Endothelial cell of umbilical vein (primary cell): ENCODE measurements at regions not wholly inside any gene's neighbourhood (a gene's known extent, or its start where the extent isn't known, plus 50 kb on each side); places are given as distances from the start of the nearest gene placed in this dataset.

Experiments
- BruUV-seq: library from RNA; stranded (reverse); fragments of 400-500 nt; replicated peaks from 2 replicates; lab custom pipeline; 2021; lab: Mats Ljungman, UMichigan
- CTCF ChIA-PET: fragments of 300-600, 350-600 bp; sonication (Branson Sonifier 250); formaldehyde crosslinking; loops from one replicate; lab custom pipeline; 2021; ENCODE audit warnings: antibody characterized with exemption, inconsistent platforms; lab: Charles Lee
- POLR2A ChIA-PET: fragments of 300-600, 350-600 bp; sonication (Branson Sonifier 250); formaldehyde crosslinking; loops from one replicate; lab custom pipeline; 2021; ENCODE audit warnings: antibody characterized with exemption, inconsistent platforms; lab: Charles Lee
- DNase-seq: peaks from one replicate; pipeline ENCODE4 v3.0.0-alpha.2; 2011; ENCODE audit warnings: low read depth, low spot score
- FAIRE-seq: peaks from 2 replicates; lab custom pipeline; 2011; peaks lifted over from hg19 to GRCh38; lab: Jason Lieb, UNC
- H2AFZ ChIP-seq: 2 replicates; pipeline ENCODE4 v1.6.0; 2012; ENCODE audit warnings: low read depth, low read length, control low read depth, inconsistent platforms
- H3K27ac ChIP-seq: 2 replicates; pipeline ENCODE4 v1.5.1; 2011; ENCODE audit warnings: low read depth, mild to moderate bottlenecking, control low read depth, low read length, moderate library complexity; ENCODE audit not compliant: insufficient read depth
- H3K27me3 ChIP-seq, 2 experiments: 2 replicates each; pipeline versions ENCODE4 v1.6.0 to v1.6.1; 2011; ENCODE audit warnings: low read length in 2 of 2, mixed read lengths in 1 of 2; ENCODE audit not compliant: control insufficient read depth in 2 of 2, insufficient read depth in 2 of 2
- H3K36me3 ChIP-seq, 2 experiments: 2 replicates in 1 of 2; 3 replicates in 1 of 2; pipeline ENCODE4 v1.5.1; 2011; ENCODE audit warnings: low read length in 2 of 2, mild to moderate bottlenecking in 1 of 2, moderate library complexity in 1 of 2; ENCODE audit not compliant: control insufficient read depth in 2 of 2, insufficient read depth in 2 of 2; ENCODE audit errors: extremely low read depth in 1 of 2
- H3K4me1 ChIP-seq: 3 replicates; pipeline ENCODE4 v1.5.1; 2011; ENCODE audit warnings: mild to moderate bottlenecking, low read length; ENCODE audit not compliant: control insufficient read depth, insufficient read depth; ENCODE audit errors: extremely low read depth
- H3K4me2 ChIP-seq: 2 replicates; pipeline ENCODE4 v1.6.1; 2011; ENCODE audit warnings: low read length, control low read depth, mixed read lengths; ENCODE audit not compliant: insufficient read depth
- H3K4me3 ChIP-seq, 3 experiments: fragments of 200-600 bp in 1 of 3; sonication (generic), shearing (Covaris generic) in 1 of 3; replicated peaks in 1 of 3; 2 replicates each; pipeline ENCODE4 v1.5.1; 2011 to 2016; ENCODE audit warnings: control low read depth in 3 of 3, low read length in 3 of 3, mild to moderate bottlenecking in 2 of 3, inconsistent platforms in 1 of 3, low read depth in 1 of 3, moderate library complexity in 1 of 3; ENCODE audit not compliant: insufficient read depth in 1 of 3
- H3K79me2 ChIP-seq: 2 replicates; pipeline ENCODE4 v1.6.0; 2012; ENCODE audit warnings: low read length, inconsistent platforms; ENCODE audit not compliant: control insufficient read depth, insufficient read depth
- H3K9ac ChIP-seq: replicated peaks from 2 replicates; pipeline ENCODE3; 2011; ENCODE audit warnings: low read length, control low read depth; ENCODE audit not compliant: insufficient read depth; ENCODE audit errors: extremely low read depth
- H3K9me1 ChIP-seq: replicated peaks from 3 replicates; pipeline ENCODE4 v1.6.0; 2011; ENCODE audit warnings: mild to moderate bottlenecking, low read length; ENCODE audit not compliant: control insufficient read depth, insufficient read depth; ENCODE audit errors: extremely low read depth
- H3K9me3 ChIP-seq: replicated peaks from 2 replicates; pipeline ENCODE4 v1.5.1; 2012; ENCODE audit warnings: low read length, inconsistent platforms; ENCODE audit not compliant: control insufficient read depth, insufficient read depth
- H4K20me1 ChIP-seq: replicated peaks from 2 replicates; pipeline ENCODE3; 2011; ENCODE audit warnings: mild to moderate bottlenecking, low read length; ENCODE audit not compliant: control insufficient read depth, insufficient read depth; ENCODE audit errors: extremely low read depth
- CTCF ChIP-seq, 2 donors: IDR thresholded peaks; 1 replicate in 1 of 2; 2 replicates in 1 of 2; pipeline ENCODE4 v1.5.1; 2011; ENCODE audit warnings: low read length in 2 of 2, mild to moderate bottlenecking in 2 of 2, moderate library complexity in 2 of 2, control low read depth in 1 of 2, inconsistent platforms in 1 of 2, low read depth in 1 of 2; ENCODE audit not compliant: insufficient read depth in 1 of 2; ENCODE audit errors: extremely low read depth in 1 of 2
- EZH2 ChIP-seq: IDR thresholded peaks from 2 replicates; pipeline ENCODE4 v1.6.1; 2012; ENCODE audit warnings: borderline replicate concordance, low read depth, mild to moderate bottlenecking, moderate library complexity, low read length, inconsistent platforms; ENCODE audit not compliant: severe bottlenecking
- FOS ChIP-seq: IDR thresholded peaks from 2 replicates; pipeline ENCODE4 v1.6.1; 2011; ENCODE audit warnings: mild to moderate bottlenecking, low read length, moderate library complexity, borderline replicate concordance; ENCODE audit not compliant: insufficient read depth
- JUN ChIP-seq: IDR thresholded peaks from 2 replicates; pipeline ENCODE4 v1.6.1; 2011; ENCODE audit warnings: borderline replicate concordance, low read depth; ENCODE audit not compliant: insufficient read length, insufficient read depth
- MAX ChIP-seq: IDR thresholded peaks from 2 replicates; pipeline ENCODE4 v1.6.1; 2011; ENCODE audit not compliant: insufficient read depth, insufficient read length
- MYC ChIP-seq: IDR thresholded peaks from one replicate; pipeline ENCODE4 v1.6.1; 2011; ENCODE audit warnings: mild to moderate bottlenecking, low read depth, low read length
- POLR2AphosphoS5 ChIP-seq: IDR thresholded peaks from 2 replicates; pipeline ENCODE4 v1.6.1; 2012; ENCODE audit warnings: low read depth, mild to moderate bottlenecking, control low read depth, low read length, moderate library complexity; ENCODE audit not compliant: insufficient read depth
- dilution Hi-C: fragments of 300-500 bp; cut with MboI; formaldehyde crosslinking; loops from one replicate; pipeline ENCODE4 v1.15.0; 2019; ENCODE audit warnings: low sequenced_read_pairs; ENCODE audit not compliant: extremely low pct_ligation_motif_present
- intact Hi-C: fragments of 100-400 bp; cut with micrococcal nuclease; formaldehyde crosslinking; loops from one replicate; pipeline ENCODE4 v1.10.0; 2022

- FAIRE-seq: no peak
- Histone ChIP-seq H3K9ac (no peak overlapping the region), H3K9me1 (no peaks in the 10 kb centered on the region), H3K36me3 (no peaks in the 10 kb centered on the region), H3K4me2 (no peak overlapping the region), H3K79me2 (no peaks in the 10 kb centered on the region), H3K27me3 (peaks cover 2 to 3% of the 10 kb centered on the region in 2 experiments), H3K9me3 (no peaks in the 10 kb centered on the region), H3K27ac (no peak overlapping the region), H4K20me1 (no peaks in the 10 kb centered on the region), H2AFZ (no peak overlapping the region), H3K4me1 (no peaks in the 10 kb centered on the region), H3K4me3 (no peak overlapping the region)
- dilution Hi-C loops: no loop called here
- ChIA-PET POLR2A (no interaction called here), CTCF (no interaction called here)
- BruUV-seq: no TSS peak
- DNase-seq: no peak
- TF ChIP-seq MYC: no peak
- no peak for TF ChIP-seq JUN
- TF ChIP-seq MAX: no peak
- no peak for TF ChIP-seq EZH2
- no peak for TF ChIP-seq POLR2AphosphoS5
- TF ChIP-seq FOS: no peak
- TF ChIP-seq CTCF (IDR thresholded peaks at IDR 0.05; ENCODE audit: extremely low read depth in 1 of 2, insufficient read depth in 1 of 2, low read depth in 1 of 2, low read length in 2 of 2): no peak
- intact Hi-C loops: no loop called here
These were observed 60.2 kb downstream of the GSX1 start for GRCh38 chr13:27852491-27852890.
